Embryonic facial prominence (tissue), 1 donor: ENCODE measurements at regions not wholly inside any gene's neighbourhood (a gene's known extent, or its start where the extent isn't known, plus 50 kb on each side); places are given as distances from the start of the nearest gene placed in this dataset.

Experiments used
- DNase-seq: peaks from one replicate; pipeline ENCODE4 v3.0.0-alpha.2; 2016; ENCODE audit errors: extremely low spot score

- no peak for DNase-seq
Measured at GRCh38 chr1:185645686-185646085, 88.5 kb upstream of the HMCN1 start.

DNA sequence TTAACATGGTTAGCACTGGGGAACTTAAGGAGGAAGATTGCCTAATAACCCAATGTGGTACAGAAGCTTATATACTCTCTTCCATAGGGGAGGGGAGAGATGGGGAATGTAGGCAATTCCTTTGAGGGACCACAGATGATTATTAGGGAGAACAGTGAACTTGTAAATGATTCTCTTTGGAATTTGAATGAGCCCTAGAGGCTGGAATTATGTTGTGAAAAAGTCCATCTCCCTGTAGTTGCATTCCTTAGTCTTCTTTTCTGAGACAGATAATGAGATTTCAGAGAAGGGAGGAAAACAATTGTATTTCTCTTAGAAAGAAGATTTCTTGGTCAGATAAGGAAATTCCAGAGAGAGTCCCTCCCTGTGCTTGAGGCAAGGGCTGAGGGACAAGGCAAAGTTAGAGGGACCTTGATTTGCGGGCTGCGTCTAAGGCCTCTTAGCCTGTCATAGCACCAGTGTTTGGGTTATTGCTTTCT is 89.0 kb upstream of the HMCN1 start:
- no peak for DNase-seq

- no peak for DNase-seq
Measured at GRCh38 chr1:185644531-185644930, 89.7 kb upstream of the HMCN1 start.

DNA sequence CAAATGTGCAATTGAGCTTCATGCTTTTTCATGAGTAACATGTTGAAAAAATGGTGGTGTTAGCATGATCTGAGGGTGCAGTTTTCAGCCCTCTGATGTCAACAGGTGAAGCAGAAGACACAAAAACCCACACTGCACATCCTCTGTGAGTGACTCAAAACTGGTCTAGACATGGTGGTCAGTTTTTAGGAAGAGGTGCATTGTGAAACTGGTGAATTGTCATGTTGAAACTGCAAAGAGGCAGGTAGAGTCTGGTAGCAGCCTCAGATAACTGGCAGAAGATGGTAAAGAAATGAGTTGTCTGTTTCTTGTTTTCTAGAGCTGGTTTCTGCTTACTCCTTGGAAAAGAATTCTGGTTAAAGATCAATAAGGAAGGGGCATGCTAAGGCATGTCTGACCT is 97.3 kb upstream of the HMCN1 start:
- DNase-seq = no peak

DNA sequence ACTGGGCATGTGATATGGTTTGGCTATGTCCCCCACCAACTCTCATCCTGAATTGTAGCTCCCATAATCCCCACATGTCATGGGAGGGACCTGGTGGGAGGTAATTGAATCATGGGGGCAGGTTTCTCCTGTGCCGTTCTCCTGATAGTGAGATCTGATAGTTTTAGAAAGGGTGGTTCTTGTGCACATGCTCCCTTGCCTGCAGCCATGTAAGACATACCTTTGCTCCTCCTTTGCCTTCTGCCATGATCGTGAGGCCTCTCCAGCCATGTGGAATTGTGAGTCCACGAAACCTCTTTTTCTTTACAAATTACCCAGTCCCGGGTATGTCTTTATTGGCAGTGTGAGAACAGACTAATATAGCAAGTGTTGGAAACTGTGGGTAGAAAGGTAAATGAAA is 99.5 kb upstream of the HMCN1 start:
- no peak for DNase-seq

GRCh38 chr1:185632659-185633423 is 101.3 kb upstream of the HMCN1 start:
- no peak for DNase-seq

DNA sequence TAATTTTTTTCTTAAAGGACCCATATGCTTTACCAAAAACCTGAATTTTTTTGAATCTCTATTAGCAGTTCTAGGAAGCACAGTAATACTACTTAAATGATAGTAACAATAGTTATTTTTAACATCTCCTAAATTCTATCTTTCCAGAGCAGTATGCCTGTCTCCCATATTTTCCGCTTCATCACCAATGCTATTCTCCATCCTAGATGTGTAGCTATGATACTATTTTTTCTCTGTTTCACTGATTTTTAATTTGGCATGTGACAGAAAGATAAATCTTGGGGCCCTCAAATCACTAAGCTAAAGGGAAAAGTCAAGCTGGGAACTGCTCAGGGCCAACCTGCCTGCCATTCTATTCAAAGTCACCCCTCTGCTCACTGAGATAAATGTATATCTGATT is 102.3 kb upstream of the HMCN1 start:
- DNase-seq = no peak

- DNase-seq = no peak
Measured at GRCh38 chr1:185627761-185628501, 106.3 kb upstream of the HMCN1 start.

GRCh38 chr1:185627171-185627570 is 107.0 kb upstream of the HMCN1 start:
- no peak for DNase-seq

GRCh38 chr1:185626344-185626743 is 107.8 kb upstream of the HMCN1 start:
- DNase-seq = no peak

DNA sequence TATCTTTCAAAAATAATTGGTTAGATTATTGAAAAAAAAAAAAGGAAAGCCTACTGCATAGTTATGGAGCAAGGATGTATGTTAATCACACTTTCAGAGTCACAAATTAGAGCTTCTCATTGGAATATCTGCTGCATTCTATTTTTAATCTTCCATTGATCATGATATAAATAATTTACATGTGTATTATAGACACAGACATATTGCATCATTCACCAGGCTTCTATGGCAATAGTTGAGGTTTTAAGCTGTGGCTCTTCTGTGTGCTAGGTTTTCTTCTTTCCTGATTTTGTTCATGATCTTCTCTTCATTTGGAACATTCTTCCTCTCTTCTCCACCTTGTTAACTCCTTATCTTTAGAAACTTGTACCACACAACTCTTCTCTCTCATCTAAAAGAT is 123.2 kb upstream of the HMCN1 start:
- DNase-seq = no peak

GRCh38 chr1:185608177-185608576 is 126.0 kb upstream of the HMCN1 start:
- DNase-seq = no peak

GRCh38 chr1:185603158-185603557 is 131.0 kb upstream of the HMCN1 start:
- DNase-seq = no peak

DNA sequence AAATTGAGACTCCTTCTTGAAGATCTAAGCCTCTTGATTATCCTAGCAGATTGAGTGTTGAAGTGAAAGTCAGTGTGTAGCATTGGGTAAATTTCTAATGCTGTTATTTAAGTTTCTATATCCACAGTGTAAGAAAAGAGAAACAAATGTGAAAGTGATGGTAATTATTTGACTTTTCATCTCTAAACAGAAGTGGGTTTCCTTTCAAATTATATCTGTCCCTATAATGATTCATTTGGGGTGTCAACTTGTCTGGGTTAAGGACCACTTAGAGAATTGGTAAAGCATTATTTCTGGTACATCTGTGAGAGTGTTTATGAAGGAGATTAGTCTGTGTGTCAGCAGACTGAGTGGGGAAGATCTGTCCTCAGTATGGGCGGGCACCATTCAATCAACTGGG is 133.0 kb upstream of the HMCN1 start:
- DNase-seq = no peak

DNA sequence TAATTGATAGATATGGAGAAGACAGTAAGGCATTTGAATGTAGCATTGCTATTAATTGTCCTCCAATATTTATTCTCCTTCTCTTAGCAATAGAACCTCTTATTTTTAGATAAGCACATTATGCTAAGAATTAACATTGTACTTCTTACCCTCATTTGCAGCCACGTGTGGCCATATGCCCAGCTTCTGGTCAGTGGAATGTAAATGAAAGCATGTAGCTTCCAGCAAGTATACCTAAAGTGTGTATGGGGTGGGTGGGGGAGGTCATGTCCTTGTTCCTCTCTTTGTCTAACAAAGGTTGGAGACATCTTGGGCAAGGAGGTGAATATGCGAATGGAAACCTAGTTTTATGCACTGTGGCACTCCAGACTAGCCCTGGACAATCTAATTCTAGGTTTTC is 133.6 kb upstream of the HMCN1 start:
- DNase-seq = no peak

- DNase-seq = no peak
Measured at GRCh38 chr1:185598332-185598731, 135.9 kb upstream of the HMCN1 start.

- no peak for DNase-seq
Measured at GRCh38 chr1:185595835-185596667, 138.1 kb upstream of the HMCN1 start.

DNA sequence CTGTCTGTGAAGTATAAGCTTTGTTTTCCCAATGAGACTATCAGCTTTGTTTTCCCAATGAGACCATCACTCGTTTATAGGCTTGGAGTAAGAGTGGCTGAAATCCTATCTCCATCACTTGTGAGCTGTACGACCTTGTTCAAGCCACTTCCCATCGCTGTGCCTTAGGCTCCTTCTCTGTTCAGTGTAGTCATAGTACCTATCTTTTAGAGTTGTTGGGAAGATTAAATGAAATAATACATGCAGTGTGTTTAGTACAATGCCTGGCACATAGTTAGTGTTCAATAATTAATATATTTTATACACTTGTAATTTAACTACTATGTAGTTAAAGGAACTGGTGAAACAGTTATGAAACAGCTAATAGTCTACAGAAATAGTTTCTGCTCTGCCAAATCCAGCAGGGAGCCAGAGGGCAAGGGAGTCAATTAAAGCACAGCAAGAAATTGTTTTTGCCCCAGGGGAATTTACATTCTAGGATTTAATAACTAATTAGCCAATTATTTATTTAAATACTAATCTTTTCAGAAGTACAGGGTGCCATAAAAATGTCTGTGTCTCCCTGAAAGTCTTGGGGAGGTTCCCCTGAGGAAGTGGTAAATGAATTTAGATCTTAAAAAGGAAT is 139.3 kb upstream of the HMCN1 start:
- no peak for DNase-seq

- DNase-seq = no peak
Measured at GRCh38 chr1:185593271-185593670, 140.9 kb upstream of the HMCN1 start.

DNA sequence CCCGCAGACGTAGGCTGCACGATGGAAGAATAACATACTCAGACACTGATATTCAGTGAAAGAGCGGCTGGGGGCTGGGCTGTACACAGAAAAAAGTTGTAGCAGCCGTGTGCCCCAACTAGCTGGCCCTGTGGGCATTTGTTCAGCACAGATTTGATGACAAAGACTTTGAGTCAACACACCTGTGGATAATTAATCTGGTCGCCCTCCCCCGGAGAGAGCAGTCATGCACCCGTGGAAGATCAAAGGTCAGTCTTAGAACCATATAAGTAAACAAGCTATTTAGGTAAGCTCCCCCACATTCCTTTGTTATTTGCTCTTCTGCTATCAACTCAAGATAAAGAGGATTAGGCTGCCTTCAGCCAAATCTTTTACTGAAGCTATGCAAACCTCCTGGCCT is 148.4 kb upstream of the HMCN1 start:
- DNase-seq = no peak

GRCh38 chr1:185581961-185582725 is 152.0 kb upstream of the HMCN1 start:
- no peak for DNase-seq
